ENCODE measurements at regions not wholly inside any gene's neighbourhood (a gene's known extent, or its start where the extent isn't known, plus 50 kb on each side); places are given as distances from the start of the nearest gene placed in this dataset.

DNA sequence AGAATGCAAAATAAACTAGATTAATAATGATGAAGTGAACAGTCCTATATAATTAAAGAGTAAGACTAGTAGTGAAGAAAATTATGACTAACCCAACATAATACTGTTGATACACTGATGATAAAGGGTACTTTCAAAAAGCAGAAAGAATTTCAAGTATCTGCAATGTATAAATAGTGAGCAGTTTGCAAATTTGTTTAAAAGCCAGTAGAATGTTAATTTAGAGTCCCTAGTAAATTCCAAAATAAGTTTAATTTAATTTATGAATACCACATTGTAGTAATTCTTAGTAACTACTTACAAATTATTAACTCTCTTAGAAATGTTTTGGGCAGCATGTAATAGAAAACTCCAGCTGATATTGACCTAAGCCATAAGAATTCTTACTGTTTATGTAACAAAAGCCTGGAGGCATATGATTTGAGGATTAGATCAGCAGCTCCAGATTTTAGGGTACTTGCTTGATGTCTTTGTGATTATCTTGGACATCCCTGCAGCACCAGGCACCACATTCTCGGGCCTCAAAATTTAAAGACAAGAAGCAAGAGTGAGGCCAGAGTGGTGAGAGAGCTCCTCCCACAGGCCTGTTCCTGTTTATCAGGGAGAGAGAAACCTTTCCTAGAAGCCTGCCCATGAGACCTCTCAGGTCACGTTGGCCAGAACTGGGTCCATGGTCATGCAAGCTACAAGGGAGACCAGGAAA is 67.6 kb upstream of the TDRD3 start:
- no peaks in the 10 kb centered on the region for H3K36me3 ChIP-seq
- H3K4me3 ChIP-seq = no peak overlapping the region
- DNase-seq = peak; percentile 48
- no peak overlapping the region for H3K27ac ChIP-seq
- ATAC-seq = peak; percentile 72 to 87
- TF ChIP-seq, protein P1, sequence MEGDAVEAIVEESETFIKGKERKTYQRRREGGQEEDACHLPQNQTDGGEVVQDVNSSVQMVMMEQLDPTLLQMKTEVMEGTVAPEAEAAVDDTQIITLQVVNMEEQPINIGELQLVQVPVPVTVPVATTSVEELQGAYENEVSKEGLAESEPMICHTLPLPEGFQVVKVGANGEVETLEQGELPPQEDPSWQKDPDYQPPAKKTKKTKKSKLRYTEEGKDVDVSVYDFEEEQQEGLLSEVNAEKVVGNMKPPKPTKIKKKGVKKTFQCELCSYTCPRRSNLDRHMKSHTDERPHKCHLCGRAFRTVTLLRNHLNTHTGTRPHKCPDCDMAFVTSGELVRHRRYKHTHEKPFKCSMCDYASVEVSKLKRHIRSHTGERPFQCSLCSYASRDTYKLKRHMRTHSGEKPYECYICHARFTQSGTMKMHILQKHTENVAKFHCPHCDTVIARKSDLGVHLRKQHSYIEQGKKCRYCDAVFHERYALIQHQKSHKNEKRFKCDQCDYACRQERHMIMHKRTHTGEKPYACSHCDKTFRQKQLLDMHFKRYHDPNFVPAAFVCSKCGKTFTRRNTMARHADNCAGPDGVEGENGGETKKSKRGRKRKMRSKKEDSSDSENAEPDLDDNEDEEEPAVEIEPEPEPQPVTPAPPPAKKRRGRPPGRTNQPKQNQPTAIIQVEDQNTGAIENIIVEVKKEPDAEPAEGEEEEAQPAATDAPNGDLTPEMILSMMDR (IDR thresholded peaks at IDR 0.05) = peak; percentile 41
- intact Hi-C loops (cut with DNase I) = no loop called here
- H3K27me3 ChIP-seq (ENCODE audit: low read depth) = no peaks in the 10 kb centered on the region
- no peaks in the 10 kb centered on the region for H3K9me3 ChIP-seq
- no peaks in the 10 kb centered on the region for H3K4me1 ChIP-seq

DNA sequence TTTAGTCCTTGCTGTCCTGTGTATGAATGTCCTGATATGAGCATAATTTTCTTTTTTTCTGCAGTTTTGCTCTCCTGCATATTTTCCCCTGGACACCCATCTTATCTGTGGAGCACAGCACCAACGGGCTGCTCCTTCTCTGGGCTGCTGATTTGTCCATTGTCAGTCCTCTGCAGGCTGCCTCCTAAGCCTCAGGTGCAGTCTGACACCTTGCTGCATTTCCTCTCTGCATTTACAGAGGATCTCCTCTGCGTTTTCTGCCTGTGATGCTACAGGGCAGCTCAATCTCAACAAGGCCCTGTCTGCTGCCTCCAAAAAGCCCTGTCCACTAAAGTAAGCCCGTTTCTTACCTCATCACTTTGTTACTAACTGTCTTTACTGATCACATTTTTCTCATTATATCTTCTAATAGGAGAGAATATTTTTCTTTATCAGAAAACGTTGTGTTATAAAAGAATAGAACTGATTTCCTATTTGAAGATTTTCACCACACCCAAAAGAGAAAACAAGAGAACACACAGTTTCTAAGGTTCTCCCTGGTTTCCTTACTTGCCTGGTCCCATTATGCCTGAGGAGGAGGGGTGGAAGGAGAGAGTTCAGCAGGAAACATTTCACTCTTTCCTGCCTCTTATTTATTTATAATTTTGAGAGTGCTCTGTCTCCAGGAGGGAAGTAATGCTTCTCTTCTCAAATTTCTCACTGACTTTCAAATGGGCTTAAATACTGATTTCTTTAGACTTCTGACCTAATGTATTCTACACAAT is 65.6 kb upstream of the TDRD3 start:
- H3K27me3 ChIP-seq (ENCODE audit: low read depth) = no peaks in the 10 kb centered on the region
- H3K27ac ChIP-seq = no peak overlapping the region
- TF ChIP-seq, protein P1 (IDR thresholded peaks at IDR 0.05) = no peak
- H3K36me3 ChIP-seq = no peaks in the 10 kb centered on the region
- DNase-seq = no peak
- no peaks in the 10 kb centered on the region for H3K9me3 ChIP-seq
- intact Hi-C loops (cut with DNase I) = no loop called here
- no peak for ATAC-seq
- H3K4me1 ChIP-seq = no peaks in the 10 kb centered on the region
- H3K4me3 ChIP-seq = no peak overlapping the region

DNA sequence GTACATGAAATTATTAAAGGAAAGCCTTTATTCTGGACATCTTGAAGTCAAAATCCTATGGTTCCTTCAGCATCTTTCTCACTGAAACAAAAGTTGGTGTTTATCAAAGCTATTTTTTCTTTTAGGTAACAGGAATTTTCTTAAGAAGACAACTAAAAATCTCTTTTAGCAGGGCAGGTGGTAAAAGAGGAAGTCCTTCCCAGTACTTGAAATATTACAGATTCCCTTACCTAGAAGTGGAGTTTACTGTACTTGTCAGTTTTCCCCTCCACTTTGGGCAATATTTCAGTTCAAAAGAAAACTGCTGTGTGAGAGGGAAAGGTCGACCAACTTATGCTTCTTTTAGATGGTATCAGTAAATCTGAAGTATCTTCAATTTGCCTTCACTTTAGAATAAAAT is 64.3 kb upstream of the TDRD3 start:
- H3K36me3 ChIP-seq = no peaks in the 10 kb centered on the region
- no peaks in the 10 kb centered on the region for H3K27me3 ChIP-seq (ENCODE audit: low read depth)
- H3K9me3 ChIP-seq = no peaks in the 10 kb centered on the region
- no peaks in the 10 kb centered on the region for H3K4me1 ChIP-seq
- intact Hi-C loops (cut with DNase I) = no loop called here
- ATAC-seq (no peak), DNase-seq (no peak)
- H3K4me3 ChIP-seq = no peak overlapping the region
- TF ChIP-seq, protein P1 (IDR thresholded peaks at IDR 0.05) = no peak
- H3K27ac ChIP-seq = no peak overlapping the region

DNA sequence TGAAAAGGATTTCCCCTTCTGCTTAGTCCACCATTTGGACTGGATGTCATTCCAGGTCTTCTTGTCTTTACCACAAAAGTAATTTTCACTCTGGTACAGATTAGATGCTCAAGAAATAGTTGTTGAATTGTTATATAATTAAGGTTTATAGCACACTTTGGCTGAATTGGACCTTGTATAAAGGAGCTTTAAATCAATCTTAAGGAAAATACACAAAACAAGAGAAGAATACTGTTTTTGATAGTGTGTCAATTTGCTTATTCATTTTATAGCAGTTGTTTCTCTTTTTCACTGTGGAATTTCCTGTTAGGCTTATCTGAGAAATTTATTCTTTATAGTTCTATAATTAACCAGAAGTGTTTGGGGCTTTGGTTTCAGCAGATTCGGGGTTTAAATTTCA is 62.7 kb upstream of the TDRD3 start:
- intact Hi-C loops (cut with DNase I) = no loop called here
- DNase-seq (no peak), ATAC-seq (no peak)
- Histone ChIP-seq H3K4me3 (no peak overlapping the region), H3K27ac (no peak overlapping the region), H3K9me3 (no peaks in the 10 kb centered on the region), H3K4me1 (no peaks in the 10 kb centered on the region), H3K36me3 (no peaks in the 10 kb centered on the region), H3K27me3 (ENCODE audit: low read depth) (no peaks in the 10 kb centered on the region)
- TF ChIP-seq, protein P1 (IDR thresholded peaks at IDR 0.05) = no peak

DNA sequence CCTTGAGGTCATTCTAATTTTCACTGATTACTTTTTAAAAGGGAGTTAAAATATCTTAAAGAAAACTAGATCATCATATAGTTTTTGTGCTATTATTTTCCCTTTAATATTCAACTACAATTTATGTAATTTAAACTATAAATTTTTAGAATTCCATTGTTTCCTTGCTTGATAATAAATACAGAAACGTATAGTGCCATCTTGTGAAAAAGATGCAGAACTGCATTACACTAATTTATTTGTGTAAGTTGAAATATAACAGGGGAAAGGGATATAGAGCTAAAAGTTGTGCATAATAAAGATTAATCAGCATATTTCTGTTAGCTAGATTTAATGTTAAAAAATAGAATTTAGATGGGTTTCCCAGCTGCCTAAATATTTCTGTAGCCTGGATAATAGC is 61.5 kb upstream of the TDRD3 start:
- TF ChIP-seq, protein P1 (IDR thresholded peaks at IDR 0.05) = peak; percentile 60
- no peak for ATAC-seq
- no peaks in the 10 kb centered on the region for H3K9me3 ChIP-seq
- H3K36me3 ChIP-seq = no peaks in the 10 kb centered on the region
- DNase-seq = no peak
- intact Hi-C loops (cut with DNase I) = no loop called here
- H3K4me1 ChIP-seq = no peaks in the 10 kb centered on the region
- no peaks in the 10 kb centered on the region for H3K27me3 ChIP-seq (ENCODE audit: low read depth)
- no peak overlapping the region for H3K4me3 ChIP-seq
- H3K27ac ChIP-seq = no peak overlapping the region

Measured in lower lobe of right lung (tissue), 2 donors.